ENCODE measurements at regions not wholly inside any gene's neighbourhood (a gene's known extent, or its start where the extent isn't known, plus 50 kb on each side); places are given as distances from the start of the nearest gene placed in this dataset.

DNA sequence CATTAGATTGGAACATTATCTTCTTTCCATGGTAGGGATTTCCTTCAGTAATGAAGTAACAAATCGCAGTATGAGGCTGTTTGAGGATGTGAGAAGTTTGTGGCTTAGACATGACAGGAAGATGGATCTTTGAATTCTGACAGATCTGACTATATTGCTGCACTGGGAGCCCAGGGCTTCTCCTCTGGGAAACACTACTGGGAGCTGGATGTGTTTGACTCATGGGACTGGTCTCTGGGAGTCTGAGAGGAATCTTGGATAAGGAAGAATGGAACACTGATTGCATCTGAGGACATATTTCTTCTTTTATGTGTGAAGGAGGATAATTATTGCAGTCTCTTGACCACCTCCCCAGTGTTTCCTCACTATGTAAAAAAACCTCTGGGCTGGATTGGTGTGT is 77.2 kb upstream of the ST6GAL2 start:
- H3K9ac ChIP-seq: no peak overlapping the region
- H3K4me3 ChIP-seq (IDR thresholded peaks at IDR 0.05; ENCODE audit: insufficient read depth, low read depth, low read length): no peak overlapping the region
- no peak overlapping the region for H3K27ac ChIP-seq
- no peaks in the 10 kb centered on the region for H3K27me3 ChIP-seq (ENCODE audit: insufficient read depth, low read depth)
- H3K79me2 ChIP-seq (ENCODE audit: insufficient read depth, low read depth): no peaks in the 10 kb centered on the region
- no peak overlapping the region for H2AFZ ChIP-seq (ENCODE audit: low read depth)
- H4K20me1 ChIP-seq (ENCODE audit: insufficient read depth): no peaks in the 10 kb centered on the region
- TF ChIP-seq, protein P1, sequence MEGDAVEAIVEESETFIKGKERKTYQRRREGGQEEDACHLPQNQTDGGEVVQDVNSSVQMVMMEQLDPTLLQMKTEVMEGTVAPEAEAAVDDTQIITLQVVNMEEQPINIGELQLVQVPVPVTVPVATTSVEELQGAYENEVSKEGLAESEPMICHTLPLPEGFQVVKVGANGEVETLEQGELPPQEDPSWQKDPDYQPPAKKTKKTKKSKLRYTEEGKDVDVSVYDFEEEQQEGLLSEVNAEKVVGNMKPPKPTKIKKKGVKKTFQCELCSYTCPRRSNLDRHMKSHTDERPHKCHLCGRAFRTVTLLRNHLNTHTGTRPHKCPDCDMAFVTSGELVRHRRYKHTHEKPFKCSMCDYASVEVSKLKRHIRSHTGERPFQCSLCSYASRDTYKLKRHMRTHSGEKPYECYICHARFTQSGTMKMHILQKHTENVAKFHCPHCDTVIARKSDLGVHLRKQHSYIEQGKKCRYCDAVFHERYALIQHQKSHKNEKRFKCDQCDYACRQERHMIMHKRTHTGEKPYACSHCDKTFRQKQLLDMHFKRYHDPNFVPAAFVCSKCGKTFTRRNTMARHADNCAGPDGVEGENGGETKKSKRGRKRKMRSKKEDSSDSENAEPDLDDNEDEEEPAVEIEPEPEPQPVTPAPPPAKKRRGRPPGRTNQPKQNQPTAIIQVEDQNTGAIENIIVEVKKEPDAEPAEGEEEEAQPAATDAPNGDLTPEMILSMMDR (conservative IDR thresholded peaks at IDR 0.05; ENCODE audit: low read depth, low read length): no peak
- no peak overlapping the region for H3K4me2 ChIP-seq
- no peaks in the 10 kb centered on the region for H3K36me3 ChIP-seq (ENCODE audit: insufficient read depth)
- H3K4me1 ChIP-seq (ENCODE audit: low read depth, poor library complexity, severe bottlenecking): no peaks in the 10 kb centered on the region

DNA sequence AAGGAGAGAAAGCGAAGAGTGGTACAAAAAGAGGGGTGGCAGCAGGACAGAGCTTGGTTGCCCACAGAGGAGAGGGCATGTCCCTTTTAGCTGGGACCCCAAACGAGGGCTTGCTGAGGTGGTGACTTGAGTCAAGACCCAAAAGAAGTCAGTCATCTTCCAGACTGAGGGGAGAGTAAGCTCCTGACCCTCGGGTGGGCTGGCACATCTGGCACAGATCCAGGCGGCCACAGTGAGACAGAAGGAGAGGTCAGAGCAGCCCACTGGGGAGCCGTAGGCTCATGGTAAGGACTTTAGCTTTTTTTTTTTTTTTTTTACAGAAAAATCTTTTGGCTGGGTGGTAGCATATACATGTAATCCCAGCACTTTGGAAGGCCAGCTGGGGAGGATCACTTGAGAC is 77.9 kb upstream of the ST6GAL2 start:
- no peak overlapping the region for H3K9ac ChIP-seq
- H3K4me2 ChIP-seq: no peak overlapping the region
- no peaks in the 10 kb centered on the region for H3K79me2 ChIP-seq (ENCODE audit: insufficient read depth, low read depth)
- no peaks in the 10 kb centered on the region for H3K27me3 ChIP-seq (ENCODE audit: insufficient read depth, low read depth)
- no peaks in the 10 kb centered on the region for H3K4me1 ChIP-seq (ENCODE audit: low read depth, poor library complexity, severe bottlenecking)
- H3K36me3 ChIP-seq (ENCODE audit: insufficient read depth): no peaks in the 10 kb centered on the region
- no peak overlapping the region for H3K27ac ChIP-seq
- H2AFZ ChIP-seq (ENCODE audit: low read depth): no peak overlapping the region
- no peak overlapping the region for H3K4me3 ChIP-seq (IDR thresholded peaks at IDR 0.05; ENCODE audit: insufficient read depth, low read depth, low read length)
- TF ChIP-seq, protein P1 (conservative IDR thresholded peaks at IDR 0.05; ENCODE audit: low read depth, low read length): no peak
- H4K20me1 ChIP-seq (ENCODE audit: insufficient read depth): no peaks in the 10 kb centered on the region

DNA sequence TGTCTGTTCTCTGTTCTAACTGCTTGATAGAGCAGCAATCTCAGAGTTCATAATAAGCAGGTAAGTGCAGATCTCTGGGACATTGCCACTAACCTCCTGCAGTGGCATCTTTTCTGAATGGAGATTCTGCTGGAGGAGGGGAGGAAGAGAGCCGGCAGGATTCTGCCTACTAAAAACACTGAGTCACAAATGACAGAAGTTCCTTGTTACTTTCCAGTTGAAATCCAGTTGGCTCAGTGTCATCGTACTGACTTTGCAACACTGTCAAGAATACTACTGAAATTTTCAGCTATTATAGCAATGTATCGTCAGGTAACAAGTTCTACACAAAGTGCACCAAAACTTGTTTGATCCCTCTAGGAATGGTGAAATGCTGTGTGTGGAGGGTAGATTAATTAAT is 79.6 kb upstream of the ST6GAL2 start:
- H3K79me2 ChIP-seq (ENCODE audit: insufficient read depth, low read depth): no peaks in the 10 kb centered on the region
- no peak overlapping the region for H3K4me3 ChIP-seq (IDR thresholded peaks at IDR 0.05; ENCODE audit: insufficient read depth, low read depth, low read length)
- H3K4me1 ChIP-seq (ENCODE audit: low read depth, poor library complexity, severe bottlenecking): no peaks in the 10 kb centered on the region
- no peak overlapping the region for H3K27ac ChIP-seq
- H4K20me1 ChIP-seq (ENCODE audit: insufficient read depth): no peaks in the 10 kb centered on the region
- no peak overlapping the region for H3K9ac ChIP-seq
- TF ChIP-seq, protein P1 (conservative IDR thresholded peaks at IDR 0.05; ENCODE audit: low read depth, low read length): no peak
- no peak overlapping the region for H2AFZ ChIP-seq (ENCODE audit: low read depth)
- H3K36me3 ChIP-seq (ENCODE audit: insufficient read depth): no peaks in the 10 kb centered on the region
- no peaks in the 10 kb centered on the region for H3K27me3 ChIP-seq (ENCODE audit: insufficient read depth, low read depth)
- H3K4me2 ChIP-seq: no peak overlapping the region

DNA sequence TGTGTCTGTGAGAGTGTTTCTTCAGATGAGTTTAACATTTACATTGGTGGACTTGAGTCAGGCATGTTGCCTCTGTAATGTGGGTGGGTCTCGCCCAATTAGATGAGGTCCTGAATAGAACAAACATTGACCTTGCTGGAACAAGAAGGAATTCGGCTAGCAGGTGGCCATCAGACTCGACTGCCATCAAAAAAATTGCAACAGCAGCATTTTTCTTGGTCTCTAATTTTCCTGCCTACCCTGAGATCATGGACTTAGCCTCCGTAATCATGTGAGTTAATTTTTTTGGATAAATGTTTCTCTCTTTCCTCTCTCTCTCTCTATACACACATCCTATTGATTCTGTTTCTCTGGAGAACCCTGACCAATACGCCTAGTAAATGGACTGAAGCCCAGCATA is 83.8 kb upstream of the ST6GAL2 start:
- no peaks in the 10 kb centered on the region for H4K20me1 ChIP-seq (ENCODE audit: insufficient read depth)
- H3K4me2 ChIP-seq: no peak overlapping the region
- H3K4me1 ChIP-seq (ENCODE audit: low read depth, poor library complexity, severe bottlenecking): no peaks in the 10 kb centered on the region
- no peaks in the 10 kb centered on the region for H3K27me3 ChIP-seq (ENCODE audit: insufficient read depth, low read depth)
- TF ChIP-seq, protein P1 (conservative IDR thresholded peaks at IDR 0.05; ENCODE audit: low read depth, low read length): no peak
- no peak overlapping the region for H3K4me3 ChIP-seq (IDR thresholded peaks at IDR 0.05; ENCODE audit: insufficient read depth, low read depth, low read length)
- no peak overlapping the region for H2AFZ ChIP-seq (ENCODE audit: low read depth)
- no peak overlapping the region for H3K9ac ChIP-seq
- H3K36me3 ChIP-seq (ENCODE audit: insufficient read depth): no peaks in the 10 kb centered on the region
- H3K27ac ChIP-seq: no peak overlapping the region
- H3K79me2 ChIP-seq (ENCODE audit: insufficient read depth, low read depth): no peaks in the 10 kb centered on the region
